ENCODE measurements at regions not wholly inside any gene's neighbourhood (a gene's known extent, or its start where the extent isn't known, plus 50 kb on each side); places are given as distances from the start of the nearest gene placed in this dataset.

GRCh38 chr12:65598688-65599087 is 225.6 kb upstream of the HMGA2 start:
- DNase-seq (ENCODE audit: low spot score): no peak

GRCh38 chr12:65602253-65602609 is 222.1 kb upstream of the HMGA2 start:
- DNase-seq (ENCODE audit: low spot score): no peak

- DNase-seq (ENCODE audit: low spot score): peak; percentile 94
Measured at GRCh38 chr12:65602610-65603295, 221.5 kb upstream of the HMGA2 start.

GRCh38 chr12:65603438-65604351 is 220.6 kb upstream of the HMGA2 start:
- peak; percentile 95 for DNase-seq (ENCODE audit: low spot score)

- DNase-seq (ENCODE audit: low spot score): no peak
Measured at GRCh38 chr12:65605019-65605418, 219.3 kb upstream of the HMGA2 start.

DNA sequence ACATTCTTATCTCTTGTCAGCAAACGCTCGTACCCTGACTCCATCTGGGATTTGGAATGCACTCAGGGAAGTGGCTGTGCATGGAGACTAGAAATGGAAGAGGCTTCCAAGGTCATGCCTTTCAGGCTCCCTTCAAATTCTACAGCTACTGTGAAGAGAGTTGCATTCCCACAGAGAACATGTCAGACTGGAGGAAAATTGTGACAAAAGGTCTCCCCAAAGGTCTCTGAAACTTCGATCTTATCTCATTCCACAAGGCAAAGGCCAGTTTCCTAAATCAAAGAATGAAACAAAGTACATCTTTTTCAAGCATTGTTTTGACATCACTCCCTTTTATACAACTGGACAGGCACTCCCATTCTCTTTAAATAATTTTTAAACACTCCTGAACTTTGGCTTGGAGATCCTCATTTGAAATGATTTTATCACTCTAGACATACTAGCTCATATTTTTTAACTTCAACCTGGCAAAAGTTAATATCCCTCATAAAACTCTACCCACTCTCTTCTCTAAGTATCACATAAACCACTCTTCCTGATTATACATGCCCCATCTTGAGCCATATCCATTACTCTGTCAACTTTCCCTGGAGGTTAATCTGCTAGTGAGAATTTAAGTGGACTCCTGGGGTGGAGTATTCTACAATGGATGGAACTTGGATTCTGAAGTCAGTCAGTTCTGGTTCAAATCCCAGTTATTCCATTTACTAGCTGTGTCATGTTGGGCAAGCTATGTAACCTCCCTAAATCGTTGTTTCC is 218.1 kb upstream of the HMGA2 start:
- DNase-seq (ENCODE audit: low spot score): no peak

DNA sequence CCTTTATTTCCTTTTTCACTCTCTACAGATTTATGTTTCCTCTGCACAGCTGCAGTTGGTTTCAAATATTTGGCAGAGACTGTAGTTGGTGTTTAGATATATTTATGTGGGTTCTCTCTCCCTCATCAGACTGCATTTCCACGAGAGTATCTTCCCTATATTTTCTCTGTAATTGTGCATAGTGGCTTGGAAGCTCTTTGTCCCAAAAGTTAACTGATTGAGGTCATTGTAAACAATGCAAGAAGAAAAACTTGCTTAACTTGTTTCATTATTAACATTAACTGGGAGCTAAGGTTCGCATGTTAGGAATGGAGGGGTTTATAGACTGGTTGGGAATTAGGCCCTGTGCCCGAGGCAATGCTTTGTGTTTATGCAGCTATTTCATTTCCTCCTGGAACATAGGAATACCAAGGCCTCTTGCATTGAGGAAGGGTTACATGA is 216.9 kb upstream of the HMGA2 start:
- DNase-seq (ENCODE audit: low spot score): peak; percentile 32

- DNase-seq (ENCODE audit: low spot score): peak; percentile 55
Measured at GRCh38 chr12:65608319-65608916, 215.9 kb upstream of the HMGA2 start.

- peak; percentile 85 for DNase-seq (ENCODE audit: low spot score)
Measured at GRCh38 chr12:65609359-65609771, 214.9 kb upstream of the HMGA2 start.

DNA sequence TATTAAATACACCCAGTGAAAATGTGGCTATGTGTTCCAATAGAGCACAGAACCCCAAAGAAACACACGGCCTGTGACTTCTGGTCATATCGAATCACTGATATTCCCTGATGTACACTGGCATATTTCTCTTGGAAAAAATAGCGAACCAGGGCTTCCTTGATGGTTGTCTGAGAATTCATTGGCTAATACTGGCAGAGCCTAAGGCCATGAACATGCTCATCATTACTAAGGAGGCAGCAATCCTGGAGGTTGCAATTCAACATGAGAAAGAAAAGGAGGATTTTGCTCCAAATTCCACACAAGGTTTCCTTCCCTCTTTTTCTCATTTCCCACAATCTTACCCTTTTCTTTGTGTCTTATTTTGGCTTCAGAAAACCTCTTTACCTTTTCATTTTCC is 212.9 kb upstream of the HMGA2 start:
- no peak for DNase-seq (ENCODE audit: low spot score)

DNA sequence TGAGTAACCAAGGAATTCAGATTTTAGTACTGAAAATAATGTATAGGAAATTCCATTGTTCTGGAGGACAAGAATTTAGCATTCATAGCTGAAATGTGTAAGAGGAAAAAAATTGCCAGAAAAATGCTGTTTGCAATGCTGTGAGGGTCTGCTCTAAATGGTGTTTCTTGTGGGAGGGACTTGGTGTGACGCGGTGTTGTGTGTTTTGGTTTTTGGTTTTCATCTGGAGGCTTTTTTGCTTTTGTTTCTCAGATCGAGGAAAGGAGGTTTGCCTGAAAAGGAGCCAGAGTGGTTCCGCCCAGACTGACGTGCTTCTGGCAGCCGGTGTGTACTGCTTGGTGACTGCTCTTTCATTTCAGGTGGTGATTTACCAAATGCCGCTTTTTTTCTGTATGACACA is 211.8 kb upstream of the HMGA2 start:
- no peak for DNase-seq (ENCODE audit: low spot score)

DNA sequence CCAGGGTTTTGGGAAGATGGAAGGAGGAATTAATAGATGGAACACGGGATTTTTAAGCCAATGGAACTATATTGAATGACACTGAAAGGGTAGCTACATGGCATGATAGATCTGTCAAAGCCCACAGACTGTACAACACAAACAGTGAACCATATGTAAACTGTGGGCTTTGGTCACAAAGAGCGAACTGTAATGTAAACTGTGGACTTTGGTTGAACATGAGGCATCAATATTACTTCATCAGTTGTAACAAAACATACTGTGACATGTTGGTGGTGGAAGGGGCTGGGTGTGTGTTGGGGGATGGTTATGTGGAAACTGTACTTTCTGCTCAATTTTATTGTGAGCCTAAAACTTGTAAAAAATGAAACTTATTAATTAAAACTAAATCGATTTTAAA is 210.6 kb upstream of the HMGA2 start:
- no peak for DNase-seq (ENCODE audit: low spot score)

DNA sequence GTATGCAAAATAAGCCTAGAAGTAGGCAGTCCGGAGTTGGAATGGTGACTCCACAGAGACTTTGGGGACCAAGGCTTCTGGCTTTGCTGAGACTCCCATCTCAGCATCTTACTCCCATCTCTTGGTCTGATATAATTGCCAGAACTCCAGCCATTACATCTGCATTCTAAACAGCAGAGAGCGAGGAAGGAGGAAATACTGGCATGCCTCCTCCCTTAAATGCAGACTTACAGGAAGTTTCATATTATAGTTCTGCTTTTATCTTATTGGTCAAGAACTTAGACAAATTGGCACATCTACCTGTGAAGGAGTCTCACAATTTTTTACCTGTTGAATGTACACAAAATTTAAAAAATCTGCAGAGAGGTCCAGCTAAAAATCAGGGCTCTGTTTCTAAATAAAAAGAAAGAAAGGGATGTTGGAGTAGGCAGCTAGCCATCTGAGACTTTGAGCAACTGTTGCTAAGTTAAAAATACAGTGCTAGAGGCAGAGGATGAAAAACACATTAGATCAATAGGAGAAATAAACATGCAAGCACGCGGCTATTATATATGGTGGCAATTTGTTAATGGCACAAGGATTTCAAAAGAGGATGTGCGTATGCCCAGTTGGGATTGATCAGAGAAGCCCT is 209.9 kb upstream of the HMGA2 start:
- no peak for DNase-seq (ENCODE audit: low spot score)

- DNase-seq (ENCODE audit: low spot score): no peak
Measured at GRCh38 chr12:65615118-65615517, 209.2 kb upstream of the HMGA2 start.

- DNase-seq (ENCODE audit: low spot score): no peak
Measured at GRCh38 chr12:65616022-65616421, 208.3 kb upstream of the HMGA2 start.

DNA sequence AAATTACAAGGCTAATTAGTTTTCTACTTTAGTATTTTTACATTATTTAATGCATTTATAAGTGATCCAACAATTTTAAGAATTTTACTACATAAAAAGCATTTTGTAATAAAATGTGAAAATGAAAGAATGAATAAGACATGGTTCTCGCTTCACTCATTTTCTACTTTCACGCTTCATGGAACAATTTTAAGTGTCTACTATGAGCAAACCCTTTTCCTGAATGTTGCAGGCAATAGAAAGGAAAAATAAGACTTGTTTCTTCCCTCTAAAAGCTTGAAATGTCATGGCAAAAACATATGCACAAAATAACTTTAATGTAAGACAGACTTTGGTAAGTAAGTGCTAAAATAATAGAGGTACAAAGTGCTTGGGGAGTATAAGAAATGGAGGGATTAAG is 205.7 kb upstream of the HMGA2 start:
- peak; percentile 55 for DNase-seq (ENCODE audit: low spot score)

GRCh38 chr12:65619018-65619417 is 205.3 kb upstream of the HMGA2 start:
- DNase-seq (ENCODE audit: low spot score): no peak

GRCh38 chr12:65620046-65620445 is 204.2 kb upstream of the HMGA2 start:
- no peak for DNase-seq (ENCODE audit: low spot score)

- DNase-seq (ENCODE audit: low spot score): no peak
Measured at GRCh38 chr12:65622056-65622455, 202.2 kb upstream of the HMGA2 start.

DNA sequence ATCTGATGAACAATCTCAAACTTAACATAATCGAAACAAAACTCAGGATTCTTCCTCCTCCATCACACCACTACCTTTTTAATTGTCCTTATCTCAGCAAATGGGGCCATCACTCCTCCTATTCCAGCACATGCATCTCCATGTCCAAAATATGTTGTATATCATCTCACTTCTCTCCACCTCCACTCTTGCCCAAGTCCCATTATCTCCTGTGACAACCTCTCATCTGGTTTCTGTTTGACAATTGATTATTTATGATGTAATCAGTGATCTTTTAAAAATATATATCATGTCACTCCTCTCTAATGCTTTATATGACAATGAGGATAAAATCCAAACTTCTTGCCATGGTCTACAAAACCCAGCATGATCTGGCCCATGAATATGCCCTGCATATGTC is 200.8 kb upstream of the HMGA2 start:
- DNase-seq (ENCODE audit: low spot score): no peak

DNA sequence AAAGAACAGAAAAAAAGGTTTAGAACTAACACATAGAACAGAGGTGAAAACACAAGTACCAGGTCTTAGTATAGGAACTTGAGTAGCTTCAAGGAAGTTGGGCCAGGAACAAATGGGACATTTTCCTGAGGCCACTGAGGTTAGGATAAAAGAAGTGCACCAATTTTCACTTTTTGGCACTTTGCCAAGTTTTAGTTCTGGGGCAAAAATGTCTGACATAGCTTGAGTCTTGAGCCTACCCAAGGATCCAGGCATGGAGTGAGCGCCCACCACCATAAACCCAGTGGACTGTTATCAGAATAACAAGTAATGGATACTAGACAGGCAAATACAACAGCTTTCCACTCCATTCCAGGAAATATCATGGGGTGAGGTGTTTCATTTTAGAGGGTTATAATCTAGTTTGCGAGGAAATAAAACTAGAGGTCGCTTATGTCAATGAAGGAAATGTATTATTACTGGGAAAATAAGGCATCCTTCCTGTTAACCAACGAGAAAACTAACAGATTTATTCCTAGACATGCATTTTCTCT is 199.7 kb upstream of the HMGA2 start:
- DNase-seq (ENCODE audit: low spot score): no peak

DNA sequence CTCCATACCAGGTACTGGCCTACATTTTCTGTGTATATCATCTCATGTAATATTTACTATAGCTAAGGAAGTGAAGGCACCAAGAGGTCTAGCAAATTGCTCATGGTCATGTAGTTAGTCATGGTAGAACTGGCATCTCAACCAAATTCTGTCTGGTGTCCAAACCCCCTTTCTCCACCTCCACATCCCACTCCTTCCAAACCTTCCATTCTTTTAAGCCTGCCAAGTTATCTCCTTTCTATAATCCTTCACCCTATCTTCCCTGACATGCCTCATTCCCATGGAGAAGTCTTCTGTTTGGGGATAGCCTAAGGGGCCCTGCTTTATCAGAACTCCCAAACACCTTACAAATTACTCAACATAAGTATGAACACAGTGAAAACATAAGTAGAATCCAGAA is 196.2 kb upstream of the HMGA2 start:
- DNase-seq (ENCODE audit: low spot score): no peak
